ENCODE measurements at regions not wholly inside any gene's neighbourhood (a gene's known extent, or its start where the extent isn't known, plus 50 kb on each side); places are given as distances from the start of the nearest gene placed in this dataset.

GRCh38 chr1:22317920-22318243, 133.8 kb upstream of the ZBTB40 start:
- no peak for FAIRE-seq
- Histone ChIP-seq H2BK20ac (ENCODE audit: low read length) (peak overlapping the region; percentile 73; the same call in 1 of the 2 replicates), H3K56ac (replicated peaks; ENCODE audit: insufficient read length, low read depth, low read length) (no peak overlapping the region), H3K79me2 (ENCODE audit: control insufficient read depth in 1 of 2, insufficient read depth in 2 of 2, low read length in 2 of 2) (no peaks in the 10 kb centered on the region), H3K9ac (replicated peaks in 1 of 4; ENCODE audit: extremely low read depth in 1 of 4, low read depth in 3 of 4, low read length in 3 of 4) (no peak overlapping the region), H3K23me2 (ENCODE audit: low read depth, low read length) (no peaks in the 10 kb centered on the region), H2BK5ac (ENCODE audit: low read depth, low read length) (no peak overlapping the region), H4K91ac (replicated peaks; ENCODE audit: insufficient read length, low read length) (no peak overlapping the region), H4K20me1 (replicated peaks in 1 of 2; ENCODE audit: control insufficient read depth in 1 of 2, insufficient read depth in 2 of 2, low read length in 2 of 2) (no peaks in the 10 kb centered on the region), H3K18ac (ENCODE audit: extremely low read depth, low read length) (no peak overlapping the region), H3K14ac (ENCODE audit: insufficient read length) (no peak overlapping the region), H2BK120ac (replicated peaks; ENCODE audit: low read depth, low read length) (no peak overlapping the region), H2BK15ac (ENCODE audit: low read length) (0 out of 2 replicates have a peak overlapping the region, but pooled peaks have one; percentile 34), H3K4me3 (ENCODE audit: extremely low read depth in 1 of 4, insufficient read depth in 2 of 4, low read depth in 3 of 4, low read length in 4 of 4) (no peak overlapping the region), H3K36me3 (ENCODE audit: control insufficient read depth in 2 of 4, insufficient read depth in 4 of 4, low read length in 3 of 4) (no peaks in the 10 kb centered on the region), H3K4me2 (ENCODE audit: insufficient read depth in 1 of 2, low read depth in 2 of 2, low read length in 2 of 2) (no peak overlapping the region), H3K79me1 (ENCODE audit: low read depth, low read length) (no peaks in the 10 kb centered on the region), H3K27ac (ENCODE audit: low read depth, low read length) (no peak overlapping the region), H3K9me3 (ENCODE audit: insufficient read depth in 2 of 2, low read depth in 1 of 2, low read length in 1 of 2) (no peaks in the 10 kb centered on the region), H4K5ac (ENCODE audit: insufficient read length, low read depth, low read length) (no peak overlapping the region), H3K23ac (ENCODE audit: insufficient read length) (no peak overlapping the region), H2BK12ac (ENCODE audit: low read depth, low read length) (no peak overlapping the region), H2AK5ac (ENCODE audit: low read depth, low read length) (0 out of 2 replicates have a peak overlapping the region, but pooled peaks have one; percentile 19), H4K8ac (ENCODE audit: extremely low read depth, insufficient read depth, low read length) (no peak overlapping the region), H3K27me3 (replicated peaks in 1 of 4; ENCODE audit: control insufficient read depth in 3 of 4, extremely low read depth in 1 of 4, insufficient read depth in 3 of 4, low read length in 3 of 4) (peaks cover 0 to 4% (median 0%) of the 10 kb centered on the region in 4 experiments; a peak in 2 of 7 replicates), H3K4ac (replicated peaks; ENCODE audit: insufficient read length, low read depth, low read length) (peak overlapping the region; percentile 15), H3K4me1 (replicated peaks in 1 of 4; ENCODE audit: control insufficient read depth in 3 of 4, insufficient read depth in 4 of 4, low read length in 3 of 4) (peaks cover 7 to 35% (median 23%) of the 10 kb centered on the region in 4 experiments), H2AFZ (ENCODE audit: low read length) (no peak overlapping the region)
- WGBS, 2 experiments (ENCODE audit: extremely low coverage in 1 of 2, insufficient coverage in 1 of 2, insufficient read length in 1 of 2, insufficient replicate concordance in 2 of 2, low coverage in 1 of 2, low lambda C conversion rate in 2 of 2, missing lambda C conversion rate in 1 of 2) = 93% methylated on average over 3 of the region's 3 CpGs; no CpG with 5 or more reads in 1 of the 2 experiments
- ChIA-PET CTCF (ENCODE audit: partially characterized antibody) (interaction anchor here (0.8 to 2.8 kb wide), 43 partner anchors 9 to 324 kb away, joined by 3 to 19 read pairs (median 5); no protein-coding TSS in a partner anchor), POLR2A (ENCODE audit: partially characterized antibody) (interaction anchor here (1.2 kb wide), 1 partner anchor 88 kb away, joined by 3 read pairs; no protein-coding TSS in a partner anchor)
- DNase-seq (ENCODE audit: low read depth in 1 of 2, low spot score in 2 of 2) = no peak
- peak; percentile 15; the same call in 1 of the 2 replicates for TF ChIP-seq KDM1A (IDR thresholded peaks at IDR 0.05; ENCODE audit: borderline replicate concordance, low read length)
- no peak for TF ChIP-seq SP1 (IDR thresholded peaks at IDR 0.05; ENCODE audit: low read depth, low read length)

All from H1 (cell line).